Hepatocyte (in vitro differentiated cells): ENCODE measurements at regions not wholly inside any gene's neighbourhood (a gene's known extent, or its start where the extent isn't known, plus 50 kb on each side); places are given as distances from the start of the nearest gene placed in this dataset.

ENCODE experiments used
- DNase-seq: peaks from one replicate; pipeline ENCODE4 v3.0.0-alpha.2; 2016; ENCODE audit warnings: low spot score
- H2AFZ ChIP-seq: fragments of 200-600 bp; sonication (generic); 2 replicates; pipeline ENCODE4 v1.6.0; 2016; ENCODE audit warnings: antibody characterized with exemption, mild to moderate bottlenecking
- H3K27ac ChIP-seq: fragments of 200-600 bp; sonication (generic); 2 replicates; pipeline ENCODE4 v1.5.1; 2016; ENCODE audit warnings: mild to moderate bottlenecking
- H3K27me3 ChIP-seq: fragments of 200-600 bp; sonication (generic); 2 replicates; pipeline ENCODE4 v1.6.1; 2016
- H3K36me3 ChIP-seq: fragments of 200-600 bp; sonication (generic); replicated peaks from 2 replicates; pipeline ENCODE4 v1.5.1; 2016; ENCODE audit warnings: low read depth; ENCODE audit not compliant: insufficient read depth
- H3K4me1 ChIP-seq: fragments of 200-600 bp; sonication (generic); 2 replicates; pipeline ENCODE4 v1.5.1; 2016; ENCODE audit warnings: mild to moderate bottlenecking, moderate library complexity; ENCODE audit not compliant: insufficient read depth
- H3K4me2 ChIP-seq: fragments of 200-600 bp; sonication (generic); 2 replicates; pipeline ENCODE4 v1.6.0; 2016
- H3K4me3 ChIP-seq: fragments of 200-600 bp; sonication (generic); 2 replicates; pipeline ENCODE4 v1.5.1; 2016; ENCODE audit warnings: mild to moderate bottlenecking
- H3K79me2 ChIP-seq: fragments of 200-600 bp; sonication (generic); 2 replicates; pipeline ENCODE4 v1.6.0; 2017; ENCODE audit warnings: mild to moderate bottlenecking
- H3K9me2 ChIP-seq: fragments of 200-600 bp; sonication (generic); replicated peaks from 2 replicates; pipeline ENCODE4 v1.6.0; 2017; ENCODE audit warnings: mild to moderate bottlenecking; ENCODE audit not compliant: insufficient read depth
- H3K9me3 ChIP-seq: fragments of 200-600 bp; sonication (generic); 2 replicates; pipeline ENCODE4 v1.5.1; 2016; ENCODE audit warnings: low read depth, mild to moderate bottlenecking
- H4K20me1 ChIP-seq: fragments of 200-600 bp; sonication (generic); 2 replicates; pipeline ENCODE4 v1.6.0; 2016; ENCODE audit warnings: mild to moderate bottlenecking; ENCODE audit not compliant: insufficient read depth, poor library complexity, severe bottlenecking
- EZH2 ChIP-seq: fragments of 200-600 bp; sonication (generic); IDR thresholded peaks from 2 replicates; pipeline ENCODE4 v1.6.1; 2016; ENCODE audit warnings: antibody characterized with exemption, mild to moderate bottlenecking, borderline replicate concordance
- EZH2phosphoT487 ChIP-seq: fragments of 200-600 bp; sonication (generic); IDR thresholded peaks from one replicate; pipeline ENCODE4 v1.6.1; 2018; ENCODE audit warnings: antibody characterized with exemption, mild to moderate bottlenecking, low read depth, moderate library complexity; ENCODE audit not compliant: unreplicated experiment, severe bottlenecking
- WGBS: methylation state at CpG from one replicate; pipeline ENCODE4 v1.1.6; 2016; ENCODE audit warnings: low lambda C conversion rate; ENCODE audit errors: missing lambda C conversion rate; 5-methylcytosine and 5-hydroxymethylcytosine counted together
- TF ChIP-seq, protein P1 (sequence below): fragments of 200-600 bp; sonication (generic); IDR thresholded peaks from 2 replicates; pipeline ENCODE4 v1.5.1; 2016; ENCODE audit warnings: antibody characterized with exemption, mild to moderate bottlenecking; ENCODE audit not compliant: poor library complexity

DNA sequence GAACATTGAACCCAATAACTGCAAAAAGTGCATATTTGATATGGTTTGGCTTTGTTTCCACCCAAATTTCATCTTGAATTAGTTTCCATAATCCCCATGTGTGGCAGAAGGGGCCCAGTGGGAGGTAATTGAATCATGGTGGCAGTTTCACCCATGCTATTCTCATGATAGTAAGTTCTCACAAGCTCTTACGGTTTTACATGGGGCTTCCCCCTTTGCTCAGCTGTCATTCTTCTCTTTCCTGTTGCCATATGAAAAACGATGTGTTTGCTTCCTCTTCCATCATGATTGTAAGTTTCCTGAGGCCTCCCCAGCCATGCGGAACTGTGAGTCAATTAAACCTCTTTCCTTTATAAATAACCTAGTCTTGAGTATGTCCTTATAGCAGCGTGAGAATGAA is 127.6 kb downstream of the CHD9NB start:
- Histone ChIP-seq H3K79me2 (no peaks in the 10 kb centered on the region), H3K27me3 (no peaks in the 10 kb centered on the region), H2AFZ (no peak overlapping the region), H3K27ac (no peak overlapping the region), H3K4me2 (no peak overlapping the region), H4K20me1 (no peaks in the 10 kb centered on the region), H3K9me2 (no peaks in the 10 kb centered on the region), H3K36me3 (no peaks in the 10 kb centered on the region), H3K4me3 (no peak overlapping the region), H3K4me1 (no peaks in the 10 kb centered on the region), H3K9me3 (no peaks in the 10 kb centered on the region)
- 75% methylated on average over 4 of the region's 4 CpGs for WGBS
- no peak for DNase-seq
- TF ChIP-seq EZH2 (no peak), EZH2phosphoT487 (no peak)
- TF ChIP-seq, protein P1, sequence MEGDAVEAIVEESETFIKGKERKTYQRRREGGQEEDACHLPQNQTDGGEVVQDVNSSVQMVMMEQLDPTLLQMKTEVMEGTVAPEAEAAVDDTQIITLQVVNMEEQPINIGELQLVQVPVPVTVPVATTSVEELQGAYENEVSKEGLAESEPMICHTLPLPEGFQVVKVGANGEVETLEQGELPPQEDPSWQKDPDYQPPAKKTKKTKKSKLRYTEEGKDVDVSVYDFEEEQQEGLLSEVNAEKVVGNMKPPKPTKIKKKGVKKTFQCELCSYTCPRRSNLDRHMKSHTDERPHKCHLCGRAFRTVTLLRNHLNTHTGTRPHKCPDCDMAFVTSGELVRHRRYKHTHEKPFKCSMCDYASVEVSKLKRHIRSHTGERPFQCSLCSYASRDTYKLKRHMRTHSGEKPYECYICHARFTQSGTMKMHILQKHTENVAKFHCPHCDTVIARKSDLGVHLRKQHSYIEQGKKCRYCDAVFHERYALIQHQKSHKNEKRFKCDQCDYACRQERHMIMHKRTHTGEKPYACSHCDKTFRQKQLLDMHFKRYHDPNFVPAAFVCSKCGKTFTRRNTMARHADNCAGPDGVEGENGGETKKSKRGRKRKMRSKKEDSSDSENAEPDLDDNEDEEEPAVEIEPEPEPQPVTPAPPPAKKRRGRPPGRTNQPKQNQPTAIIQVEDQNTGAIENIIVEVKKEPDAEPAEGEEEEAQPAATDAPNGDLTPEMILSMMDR = no peak

DNA sequence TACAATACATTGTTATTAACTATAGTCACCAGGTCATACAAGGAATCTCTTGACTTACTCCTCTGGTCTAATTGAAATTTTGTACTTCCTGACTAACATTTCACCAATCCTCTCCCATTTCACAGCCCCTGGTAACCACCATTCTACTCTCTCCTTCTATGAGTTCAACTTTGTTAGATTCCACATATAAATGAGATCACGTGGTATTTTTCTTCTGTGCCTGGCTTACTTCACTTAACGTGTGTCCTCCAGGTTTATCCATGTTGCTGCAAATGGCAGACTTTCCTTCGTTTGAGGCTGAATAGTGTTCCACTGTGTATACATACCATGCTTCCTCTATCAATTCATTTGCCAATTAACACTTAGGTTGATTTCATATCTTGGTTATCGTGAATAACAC is 128.5 kb downstream of the CHD9NB start:
- no peak overlapping the region for H3K27ac ChIP-seq
- H3K9me2 ChIP-seq = no peaks in the 10 kb centered on the region
- no peaks in the 10 kb centered on the region for H3K36me3 ChIP-seq
- H2AFZ ChIP-seq = no peak overlapping the region
- 88% methylated on average over 4 of the region's 4 CpGs for WGBS
- no peaks in the 10 kb centered on the region for H3K79me2 ChIP-seq
- no peaks in the 10 kb centered on the region for H4K20me1 ChIP-seq
- H3K27me3 ChIP-seq = no peaks in the 10 kb centered on the region
- H3K9me3 ChIP-seq = no peaks in the 10 kb centered on the region
- no peak overlapping the region for H3K4me2 ChIP-seq
- no peak for DNase-seq
- no peak overlapping the region for H3K4me3 ChIP-seq
- no peaks in the 10 kb centered on the region for H3K4me1 ChIP-seq
- TF ChIP-seq, protein P1 = no peak
- TF ChIP-seq EZH2phosphoT487 = no peak
- no peak for TF ChIP-seq EZH2

DNA sequence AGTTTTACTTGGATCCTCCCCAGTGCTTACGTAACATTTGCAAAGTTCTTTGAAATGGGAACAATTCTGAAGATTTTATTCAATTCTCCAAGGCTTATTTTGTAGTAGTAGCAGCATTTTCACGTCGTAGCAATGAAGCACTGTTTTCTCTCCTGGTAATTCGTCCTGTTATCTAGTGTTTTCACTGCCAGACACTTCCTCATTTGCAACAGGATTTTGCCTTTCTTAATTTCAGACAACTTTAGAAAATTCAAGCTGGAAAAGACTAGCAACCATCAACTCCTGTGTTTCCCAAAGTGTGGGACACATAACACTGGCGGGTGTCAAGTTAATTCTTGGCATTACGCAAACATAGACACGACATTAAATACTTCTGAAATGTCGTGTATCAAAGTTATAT is 131.6 kb downstream of the CHD9NB start:
- TF ChIP-seq, protein P1 = no peak
- TF ChIP-seq EZH2phosphoT487 (no peak), EZH2 (no peak)
- H3K27ac ChIP-seq = no peak overlapping the region
- no peaks in the 10 kb centered on the region for H3K9me3 ChIP-seq
- WGBS = 91% methylated on average over 8 of the region's 8 CpGs
- no peaks in the 10 kb centered on the region for H3K79me2 ChIP-seq
- no peak overlapping the region for H3K4me3 ChIP-seq
- H3K4me2 ChIP-seq = no peak overlapping the region
- no peak overlapping the region for H2AFZ ChIP-seq
- no peaks in the 10 kb centered on the region for H3K27me3 ChIP-seq
- no peak for DNase-seq
- no peaks in the 10 kb centered on the region for H3K4me1 ChIP-seq
- H3K9me2 ChIP-seq = no peaks in the 10 kb centered on the region
- H4K20me1 ChIP-seq = no peaks in the 10 kb centered on the region
- H3K36me3 ChIP-seq = no peaks in the 10 kb centered on the region

DNA sequence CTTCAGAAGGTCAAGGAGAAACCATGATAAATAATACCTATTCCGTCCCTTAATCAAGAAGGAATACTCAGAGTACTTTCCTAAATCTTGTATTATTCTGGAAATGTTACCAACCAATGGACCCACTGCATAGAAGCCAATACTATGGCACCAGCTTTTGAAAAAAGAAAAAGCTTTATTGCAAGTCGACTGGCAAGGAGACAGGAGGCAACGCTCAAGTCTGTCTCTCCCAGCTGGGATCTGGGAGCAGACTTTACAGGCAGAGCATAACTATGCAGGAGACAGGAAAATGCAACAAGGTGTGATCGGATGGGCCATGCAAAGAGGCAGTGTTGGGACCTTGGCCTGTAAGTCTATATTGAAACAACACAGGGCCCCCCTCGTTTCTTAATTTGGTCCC is 132.4 kb downstream of the CHD9NB start:
- H2AFZ ChIP-seq = no peak overlapping the region
- H3K79me2 ChIP-seq = no peaks in the 10 kb centered on the region
- no peak overlapping the region for H3K4me3 ChIP-seq
- no peaks in the 10 kb centered on the region for H3K27me3 ChIP-seq
- no peaks in the 10 kb centered on the region for H3K9me3 ChIP-seq
- H3K4me1 ChIP-seq = no peaks in the 10 kb centered on the region
- no peak overlapping the region for H3K4me2 ChIP-seq
- DNase-seq = no peak
- no peaks in the 10 kb centered on the region for H3K36me3 ChIP-seq
- TF ChIP-seq EZH2 = no peak
- no peak for TF ChIP-seq EZH2phosphoT487
- TF ChIP-seq, protein P1 = no peak
- no peak overlapping the region for H3K27ac ChIP-seq
- WGBS = 82% methylated on average over 5 of the region's 5 CpGs
- H3K9me2 ChIP-seq = no peaks in the 10 kb centered on the region
- no peaks in the 10 kb centered on the region for H4K20me1 ChIP-seq
